ENCODE measurements at regions not wholly inside any gene's neighbourhood (a gene's known extent, or its start where the extent isn't known, plus 50 kb on each side); places are given as distances from the start of the nearest gene placed in this dataset.

DNA sequence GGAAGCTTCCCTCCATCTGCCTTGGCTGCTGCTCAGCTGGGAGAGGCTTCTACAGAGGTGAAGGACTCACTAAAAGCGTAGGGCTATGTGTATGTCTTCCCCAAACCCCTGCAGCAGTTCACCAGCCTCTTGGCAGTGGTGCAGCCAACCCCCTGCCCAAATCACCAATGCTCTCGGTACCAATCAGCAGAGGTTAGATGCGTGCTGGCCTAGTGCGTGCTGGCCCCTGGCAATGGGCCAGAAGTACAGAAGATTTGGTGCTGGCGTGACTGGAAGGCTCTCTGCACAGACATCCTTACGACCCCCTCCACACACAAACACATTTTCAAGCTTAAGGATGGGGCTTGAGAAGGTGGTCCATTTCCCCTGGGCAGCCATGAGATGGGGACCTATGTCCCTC, 79.0 kb downstream of the MRPL14 start:
- Histone ChIP-seq H2AFZ (ENCODE audit: low read depth, low read length) (no peak overlapping the region), H3K79me2 (ENCODE audit: control insufficient read depth, insufficient read depth, low read length) (no peaks in the 10 kb centered on the region), H3K9me3 (replicated peaks; ENCODE audit: control insufficient read depth, insufficient read depth, low read depth, low read length) (peaks cover 1% of the 10 kb centered on the region; the same call in 1 of the 2 replicates), H4K20me1 (replicated peaks; ENCODE audit: control insufficient read depth, insufficient read depth, low read length) (no peaks in the 10 kb centered on the region), H3K9ac (ENCODE audit: insufficient read depth in 1 of 2, low read depth in 2 of 2, low read length in 2 of 2) (no peak overlapping the region; a peak in 1 of 4 replicates), H3K27ac (ENCODE audit: extremely low read depth, low read depth, low read length) (no peak overlapping the region), H3K27me3 (ENCODE audit: control insufficient read depth in 2 of 2, insufficient read depth in 2 of 2, low read length in 2 of 2) (no peaks in the 10 kb centered on the region; a peak in 1 of 5 replicates), H3K36me3 (ENCODE audit: control insufficient read depth, insufficient read depth, low read length) (no peaks in the 10 kb centered on the region), H3K4me3 (no peak overlapping the region), H3K9me1 (ENCODE audit: control insufficient read depth, insufficient read depth, low read length) (no peaks in the 10 kb centered on the region), H3K4me2 (ENCODE audit: insufficient read depth, low read length) (no peak overlapping the region), H3K4me1 (replicated peaks in 1 of 2; ENCODE audit: control insufficient read depth in 2 of 2, insufficient read depth in 2 of 2, low read length in 2 of 2) (peaks cover 24 to 58% of the 10 kb centered on the region in 2 experiments)
- DNase-seq (ENCODE audit: extremely low read depth in 1 of 4, low spot score in 3 of 4) (no peak), ATAC-seq (no peak), FAIRE-seq (no peak)
- WGBS (ENCODE audit: insufficient coverage, low coverage, missing lambda C conversion rate), result 71% methylated on average over 6 of the region's 6 CpGs
- in situ Hi-C loops (cut with MboI) (no loop called here), intact Hi-C loops (cut with micrococcal nuclease) (no loop called here)
- TF ChIP-seq HMG20A (CRISPR knock-in tag; conservative IDR thresholded peaks at IDR 0.05) (no peak), NFIC (IDR thresholded peaks at IDR 0.05) (peak; percentile 89), POLR3A (IDR thresholded peaks at IDR 0.05; ENCODE audit: borderline replicate concordance, extremely low read depth, insufficient read depth, insufficient read length) (no peak), POLR3G (IDR thresholded peaks at IDR 0.05; ENCODE audit: extremely low read depth, insufficient read length, insufficient replicate concordance) (no peak), CBFA2T3 (IDR thresholded peaks at IDR 0.05) (no peak), BMI1 (IDR thresholded peaks at IDR 0.05; ENCODE audit: low read length) (no peak)
- POLR2A ChIA-PET, result interaction anchor here (1.7 kb wide), 1 partner anchor 10 kb away, joined by 7 read pairs; no protein-coding TSS in a partner anchor
- no TSS peak for BruUV-seq (replicated peaks)
- CTCF ChIA-PET (ENCODE audit: low intra/inter-chr PET ratio), result no interaction called here

DNA sequence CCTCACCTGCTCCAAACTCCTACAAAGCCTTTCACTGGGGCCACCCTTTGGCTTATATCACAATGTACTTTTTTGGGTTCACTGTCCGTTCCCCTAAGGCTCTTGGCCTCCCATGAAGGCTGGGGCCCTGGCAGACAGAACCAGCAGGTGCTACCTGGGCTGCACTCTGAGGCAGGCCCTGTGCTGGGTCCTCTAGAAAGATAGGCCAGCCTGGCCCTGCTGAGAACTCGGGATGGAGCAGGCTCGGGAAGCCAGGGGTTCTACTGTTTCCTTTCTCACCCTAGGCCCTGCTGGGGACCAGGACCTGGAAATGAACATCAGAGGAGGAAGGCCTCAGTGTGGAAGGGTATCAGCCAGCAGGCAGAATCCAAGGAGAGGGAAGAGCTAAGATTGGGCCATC, 79.5 kb downstream of the MRPL14 start:
- no peaks in the 10 kb centered on the region for H4K20me1 ChIP-seq (replicated peaks; ENCODE audit: control insufficient read depth, insufficient read depth, low read length)
- ChIA-PET CTCF (ENCODE audit: low intra/inter-chr PET ratio) (no interaction called here), POLR2A (interaction anchor here (1.0 to 1.7 kb wide), 2 partner anchors 10 to 19 kb away, joined by 3 to 7 read pairs; no protein-coding TSS in a partner anchor)
- WGBS (ENCODE audit: insufficient coverage, low coverage, missing lambda C conversion rate), result 38% methylated on average over 3 of the region's 3 CpGs
- H3K4me1 ChIP-seq (replicated peaks in 1 of 2; ENCODE audit: control insufficient read depth in 2 of 2, insufficient read depth in 2 of 2, low read length in 2 of 2), result peaks cover 29 to 58% of the 10 kb centered on the region in 2 experiments
- no peak for DNase-seq (ENCODE audit: extremely low read depth in 1 of 4, low spot score in 3 of 4)
- no peak overlapping the region for H3K4me2 ChIP-seq (ENCODE audit: insufficient read depth, low read length)
- H3K27me3 ChIP-seq (ENCODE audit: control insufficient read depth in 2 of 2, insufficient read depth in 2 of 2, low read length in 2 of 2), result no peaks in the 10 kb centered on the region; a peak in 1 of 5 replicates
- no peaks in the 10 kb centered on the region for H3K9me1 ChIP-seq (ENCODE audit: control insufficient read depth, insufficient read depth, low read length)
- peaks cover 1% of the 10 kb centered on the region; the same call in 1 of the 2 replicates for H3K9me3 ChIP-seq (replicated peaks; ENCODE audit: control insufficient read depth, insufficient read depth, low read depth, low read length)
- H3K79me2 ChIP-seq (ENCODE audit: control insufficient read depth, insufficient read depth, low read length), result no peaks in the 10 kb centered on the region
- H3K9ac ChIP-seq (ENCODE audit: insufficient read depth in 1 of 2, low read depth in 2 of 2, low read length in 2 of 2), result peak overlapping the region in 1 of 2 experiments; percentile 35; a peak in 1 of 4 replicates
- no peak for ATAC-seq
- no peaks in the 10 kb centered on the region for H3K36me3 ChIP-seq (ENCODE audit: control insufficient read depth, insufficient read depth, low read length)
- in situ Hi-C loops (cut with MboI), result no loop called here
- TF ChIP-seq, protein P1, sequence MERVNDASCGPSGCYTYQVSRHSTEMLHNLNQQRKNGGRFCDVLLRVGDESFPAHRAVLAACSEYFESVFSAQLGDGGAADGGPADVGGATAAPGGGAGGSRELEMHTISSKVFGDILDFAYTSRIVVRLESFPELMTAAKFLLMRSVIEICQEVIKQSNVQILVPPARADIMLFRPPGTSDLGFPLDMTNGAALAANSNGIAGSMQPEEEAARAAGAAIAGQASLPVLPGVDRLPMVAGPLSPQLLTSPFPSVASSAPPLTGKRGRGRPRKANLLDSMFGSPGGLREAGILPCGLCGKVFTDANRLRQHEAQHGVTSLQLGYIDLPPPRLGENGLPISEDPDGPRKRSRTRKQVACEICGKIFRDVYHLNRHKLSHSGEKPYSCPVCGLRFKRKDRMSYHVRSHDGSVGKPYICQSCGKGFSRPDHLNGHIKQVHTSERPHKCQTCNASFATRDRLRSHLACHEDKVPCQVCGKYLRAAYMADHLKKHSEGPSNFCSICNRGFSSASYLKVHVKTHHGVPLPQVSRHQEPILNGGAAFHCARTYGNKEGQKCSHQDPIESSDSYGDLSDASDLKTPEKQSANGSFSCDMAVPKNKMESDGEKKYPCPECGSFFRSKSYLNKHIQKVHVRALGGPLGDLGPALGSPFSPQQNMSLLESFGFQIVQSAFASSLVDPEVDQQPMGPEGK (CRISPR knock-in tag; IDR thresholded peaks at IDR 0.05; ENCODE audit: borderline replicate concordance), result no peak
- TF ChIP-seq DIDO1 (tag; IDR thresholded peaks at IDR 0.05; ENCODE audit: low read depth), result no peak
- no peak for TF ChIP-seq MCM3 (IDR thresholded peaks at IDR 0.05)
- no peak for TF ChIP-seq ZSCAN29 (IDR thresholded peaks at IDR 0.05)
- TF ChIP-seq, protein P2, sequence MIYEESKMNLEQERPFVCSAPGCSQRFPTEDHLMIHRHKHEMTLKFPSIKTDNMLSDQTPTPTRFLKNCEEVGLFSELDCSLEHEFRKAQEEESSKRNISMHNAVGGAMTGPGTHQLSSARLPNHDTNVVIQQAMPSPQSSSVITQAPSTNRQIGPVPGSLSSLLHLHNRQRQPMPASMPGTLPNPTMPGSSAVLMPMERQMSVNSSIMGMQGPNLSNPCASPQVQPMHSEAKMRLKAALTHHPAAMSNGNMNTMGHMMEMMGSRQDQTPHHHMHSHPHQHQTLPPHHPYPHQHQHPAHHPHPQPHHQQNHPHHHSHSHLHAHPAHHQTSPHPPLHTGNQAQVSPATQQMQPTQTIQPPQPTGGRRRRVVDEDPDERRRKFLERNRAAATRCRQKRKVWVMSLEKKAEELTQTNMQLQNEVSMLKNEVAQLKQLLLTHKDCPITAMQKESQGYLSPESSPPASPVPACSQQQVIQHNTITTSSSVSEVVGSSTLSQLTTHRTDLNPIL (CRISPR knock-in tag; IDR thresholded peaks at IDR 0.05), result no peak
- no peak for TF ChIP-seq ELF4 (CRISPR knock-in tag; IDR thresholded peaks at IDR 0.05)
- TF ChIP-seq RBM39 (optimal IDR thresholded peaks at IDR 0.05; ENCODE audit: low read depth, low read length), result no peak
- intact Hi-C loops (cut with micrococcal nuclease), result no loop called here
- BruUV-seq (replicated peaks), result no TSS peak
- no peak overlapping the region for H3K27ac ChIP-seq (ENCODE audit: extremely low read depth, low read depth, low read length)
- H3K4me3 ChIP-seq, result no peak overlapping the region
- H2AFZ ChIP-seq (ENCODE audit: low read depth, low read length), result no peak overlapping the region
- no peak for FAIRE-seq

Measured in K562 (cell line).